Adrenal gland (tissue), 5 donors: ENCODE measurements at regions not wholly inside any gene's neighbourhood (a gene's known extent, or its start where the extent isn't known, plus 50 kb on each side); places are given as distances from the start of the nearest gene placed in this dataset.

Experiments used
- POLR2A ChIP-seq, 2 donors: fragments of 450-650 bp; IDR thresholded peaks; one replicate each; pipeline ENCODE4 v1.6.1; 2017; ENCODE audit warnings: antibody characterized with exemption in 2 of 2, mild to moderate bottlenecking in 2 of 2, moderate library complexity in 1 of 2
- TF ChIP-seq, protein P1 (sequence below), 6 experiments: fragments of 450-650 bp in 4 of 6; fragments of 200-600 bp in 2 of 6; sonication (generic) in 1 of 6; IDR thresholded peaks; 1 replicate in 5 of 6; 2 replicates in 1 of 6; pipeline versions ENCODE4 v1.5.1 to v1.8.0; 2016 to 2021; ENCODE audit warnings: antibody characterized with exemption in 6 of 6, mild to moderate bottlenecking in 2 of 6, moderate library complexity in 1 of 6
- donor health status: DM: no; HTN: no; CAD: no.

GRCh38 chr1:68324316-68324715, 92.0 kb upstream of the WLS start:
- TF ChIP-seq, protein P1, sequence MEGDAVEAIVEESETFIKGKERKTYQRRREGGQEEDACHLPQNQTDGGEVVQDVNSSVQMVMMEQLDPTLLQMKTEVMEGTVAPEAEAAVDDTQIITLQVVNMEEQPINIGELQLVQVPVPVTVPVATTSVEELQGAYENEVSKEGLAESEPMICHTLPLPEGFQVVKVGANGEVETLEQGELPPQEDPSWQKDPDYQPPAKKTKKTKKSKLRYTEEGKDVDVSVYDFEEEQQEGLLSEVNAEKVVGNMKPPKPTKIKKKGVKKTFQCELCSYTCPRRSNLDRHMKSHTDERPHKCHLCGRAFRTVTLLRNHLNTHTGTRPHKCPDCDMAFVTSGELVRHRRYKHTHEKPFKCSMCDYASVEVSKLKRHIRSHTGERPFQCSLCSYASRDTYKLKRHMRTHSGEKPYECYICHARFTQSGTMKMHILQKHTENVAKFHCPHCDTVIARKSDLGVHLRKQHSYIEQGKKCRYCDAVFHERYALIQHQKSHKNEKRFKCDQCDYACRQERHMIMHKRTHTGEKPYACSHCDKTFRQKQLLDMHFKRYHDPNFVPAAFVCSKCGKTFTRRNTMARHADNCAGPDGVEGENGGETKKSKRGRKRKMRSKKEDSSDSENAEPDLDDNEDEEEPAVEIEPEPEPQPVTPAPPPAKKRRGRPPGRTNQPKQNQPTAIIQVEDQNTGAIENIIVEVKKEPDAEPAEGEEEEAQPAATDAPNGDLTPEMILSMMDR (IDR thresholded peaks at IDR 0.05) = no peak
- no peak for TF ChIP-seq POLR2A (IDR thresholded peaks at IDR 0.05)
